NCI-H774 (cell line): ENCODE measurements at regions not wholly inside any gene's neighbourhood (a gene's known extent, or its start where the extent isn't known, plus 50 kb on each side); places are given as distances from the start of the nearest gene placed in this dataset.
"Not testable (repeated sequence)": the region's sequence is repeated elsewhere in the genome, so short reads cannot be mapped to it uniquely, and the experiment has no call there.

Experiments used
- DNase-seq: peaks from one replicate; lab custom pipeline; 2025; lab: John Stamatoyannopoulos, UW

GRCh38 chrX:39401483-39402110 lies 600.3 kb downstream of the MID1IP1 start:
- no peak for DNase-seq

GRCh38 chrX:39402158-39402557 lies 600.9 kb downstream of the MID1IP1 start:
- DNase-seq = no peak

- no peak for DNase-seq
Measured at GRCh38 chrX:39406799-39407198, 605.5 kb downstream of the MID1IP1 start.

GRCh38 chrX:39409246-39409917 lies 608.1 kb downstream of the MID1IP1 start:
- no peak for DNase-seq

GRCh38 chrX:39414290-39414854 lies 613.1 kb downstream of the MID1IP1 start:
- no peak for DNase-seq

- no peak for DNase-seq
Measured at GRCh38 chrX:39416547-39417260, 615.4 kb downstream of the MID1IP1 start.

GRCh38 chrX:39418254-39418704 lies 617.0 kb downstream of the MID1IP1 start:
- DNase-seq = no peak

GRCh38 chrX:39418731-39419638 lies 617.7 kb downstream of the MID1IP1 start:
- no peak for DNase-seq

- no peak for DNase-seq
Measured at GRCh38 chrX:39421006-39421405, 619.7 kb downstream of the MID1IP1 start.

- no peak for DNase-seq
Measured at GRCh38 chrX:39425124-39425806, 624.0 kb downstream of the MID1IP1 start.

- DNase-seq = no peak
Measured at GRCh38 chrX:39426101-39426500, 624.8 kb downstream of the MID1IP1 start.

GRCh38 chrX:39427492-39427891 lies 626.2 kb downstream of the MID1IP1 start:
- DNase-seq = no peak

GRCh38 chrX:39427906-39428305 lies 626.6 kb downstream of the MID1IP1 start:
- DNase-seq = no peak

GRCh38 chrX:39430551-39430950 lies 629.3 kb downstream of the MID1IP1 start:
- DNase-seq = no peak

- peak; percentile 0 for DNase-seq
Measured at GRCh38 chrX:39431893-39432292, 630.6 kb downstream of the MID1IP1 start.

GRCh38 chrX:39434671-39435070 lies 633.4 kb downstream of the MID1IP1 start:
- not testable (repeated sequence) for DNase-seq

GRCh38 chrX:39436538-39436937 lies 635.3 kb downstream of the MID1IP1 start:
- DNase-seq = not testable (repeated sequence)

- no peak for DNase-seq
Measured at GRCh38 chrX:39437670-39438441, 636.6 kb downstream of the MID1IP1 start.

- no peak for DNase-seq
Measured at GRCh38 chrX:39438603-39439602, 637.6 kb downstream of the MID1IP1 start.
